ENCODE measurements at regions not wholly inside any gene's neighbourhood (a gene's known extent, or its start where the extent isn't known, plus 50 kb on each side); places are given as distances from the start of the nearest gene placed in this dataset.

DNA sequence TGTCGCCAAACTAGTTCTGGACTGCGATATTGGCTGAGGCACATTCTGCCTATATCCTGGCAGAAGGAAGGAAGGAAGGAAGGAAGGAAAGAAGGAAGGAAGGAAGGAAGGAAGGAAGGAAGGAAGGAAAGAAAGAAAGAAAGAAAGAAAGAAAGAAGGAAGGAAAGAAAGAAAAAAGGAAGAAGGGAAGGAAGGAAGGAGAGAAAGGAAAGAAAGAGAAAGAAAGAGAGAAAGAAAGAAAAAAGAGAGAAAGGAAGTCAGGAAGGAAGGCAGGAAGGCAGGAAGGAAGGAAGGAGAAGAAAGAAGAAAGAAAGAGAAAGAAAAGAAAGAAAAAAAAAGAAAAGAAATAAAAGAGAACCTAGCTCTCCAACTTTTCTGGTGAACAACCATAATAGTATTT is 587.1 kb downstream of the RBFOX1 start:
- H3K4me1 ChIP-seq (ENCODE audit: control insufficient read depth in 1 of 2, insufficient read depth in 2 of 2, low read length in 2 of 2), result no peaks in the 10 kb centered on the region
- ChIA-PET CTCF (no interaction called here), POLR2A (no interaction called here), RAD21 (ENCODE audit: low non-redundant PET in 1 of 2, low total read pairs in 2 of 2, uncharacterized antibody in 2 of 2, unreplicated experiment in 2 of 2) (no interaction called here)
- H3K36me3 ChIP-seq (ENCODE audit: control insufficient read depth in 1 of 2, insufficient read depth in 2 of 2, low read length in 2 of 2), result no peaks in the 10 kb centered on the region
- H3K4me2 ChIP-seq (ENCODE audit: low read length), result no peak overlapping the region
- H3K4me3 ChIP-seq (replicated peaks in 1 of 2; ENCODE audit: low read depth in 1 of 2, low read length in 2 of 2), result no peak overlapping the region
- no peak overlapping the region for H3K9ac ChIP-seq (ENCODE audit: low read length)
- no TSS peak for BruUV-seq (replicated peaks)
- no peak for TF ChIP-seq JUND (IDR thresholded peaks at IDR 0.05)
- no peak for TF ChIP-seq POLR2A (IDR thresholded peaks at IDR 0.05; ENCODE audit: borderline replicate concordance, extremely low read depth, insufficient read depth, insufficient read length)
- TF ChIP-seq YY1 (IDR thresholded peaks at IDR 0.05; ENCODE audit: extremely low read depth, insufficient replicate concordance, low read depth, low read length), result no peak
- TF ChIP-seq, protein P1, sequence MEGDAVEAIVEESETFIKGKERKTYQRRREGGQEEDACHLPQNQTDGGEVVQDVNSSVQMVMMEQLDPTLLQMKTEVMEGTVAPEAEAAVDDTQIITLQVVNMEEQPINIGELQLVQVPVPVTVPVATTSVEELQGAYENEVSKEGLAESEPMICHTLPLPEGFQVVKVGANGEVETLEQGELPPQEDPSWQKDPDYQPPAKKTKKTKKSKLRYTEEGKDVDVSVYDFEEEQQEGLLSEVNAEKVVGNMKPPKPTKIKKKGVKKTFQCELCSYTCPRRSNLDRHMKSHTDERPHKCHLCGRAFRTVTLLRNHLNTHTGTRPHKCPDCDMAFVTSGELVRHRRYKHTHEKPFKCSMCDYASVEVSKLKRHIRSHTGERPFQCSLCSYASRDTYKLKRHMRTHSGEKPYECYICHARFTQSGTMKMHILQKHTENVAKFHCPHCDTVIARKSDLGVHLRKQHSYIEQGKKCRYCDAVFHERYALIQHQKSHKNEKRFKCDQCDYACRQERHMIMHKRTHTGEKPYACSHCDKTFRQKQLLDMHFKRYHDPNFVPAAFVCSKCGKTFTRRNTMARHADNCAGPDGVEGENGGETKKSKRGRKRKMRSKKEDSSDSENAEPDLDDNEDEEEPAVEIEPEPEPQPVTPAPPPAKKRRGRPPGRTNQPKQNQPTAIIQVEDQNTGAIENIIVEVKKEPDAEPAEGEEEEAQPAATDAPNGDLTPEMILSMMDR (IDR thresholded peaks at IDR 0.05 in 2 of 3, conservative IDR thresholded peaks at IDR 0.05 in 1 of 3; ENCODE audit: borderline replicate concordance in 1 of 3, insufficient read depth in 1 of 3, low read depth in 2 of 3, low read length in 2 of 3), result no peak
- TF ChIP-seq SIN3A (IDR thresholded peaks at IDR 0.05; ENCODE audit: low read depth), result no peak
- no peak for TF ChIP-seq ATF3 (IDR thresholded peaks at IDR 0.05)
- TF ChIP-seq RAD21 (IDR thresholded peaks at IDR 0.05; ENCODE audit: low read depth), result no peak
- no peak for TF ChIP-seq SP1 (IDR thresholded peaks at IDR 0.05; ENCODE audit: low read depth)
- no peak for TF ChIP-seq FOSL1 (IDR thresholded peaks at IDR 0.05; ENCODE audit: low read depth)
- no peak for TF ChIP-seq ZFX (IDR thresholded peaks at IDR 0.05)
- TF ChIP-seq TCF7L2 (IDR thresholded peaks at IDR 0.05; ENCODE audit: borderline replicate concordance, extremely low read depth, insufficient read depth, insufficient read length), result no peak
- no peak for TF ChIP-seq EGR1 (IDR thresholded peaks at IDR 0.05; ENCODE audit: low read depth)
- no peaks in the 10 kb centered on the region for H3K27me3 ChIP-seq (ENCODE audit: insufficient read depth, low read length)
- H2AFZ ChIP-seq (ENCODE audit: low read depth, low read length, poor library complexity, severe bottlenecking), result no peak overlapping the region
- no peaks in the 10 kb centered on the region for H3K9me2 ChIP-seq (ENCODE audit: insufficient read depth)
- no peaks in the 10 kb centered on the region for H3K79me2 ChIP-seq (ENCODE audit: insufficient read depth, low read length)
- intact Hi-C loops (cut with micrococcal nuclease), result no loop called here
- peaks cover 0 to 45% of the 10 kb centered on the region in 2 experiments; a peak in 2 of 4 replicates for H3K9me3 ChIP-seq (ENCODE audit: control insufficient read depth in 1 of 2, insufficient read depth in 1 of 2, low read depth in 1 of 2, low read length in 2 of 2)
- ATAC-seq, result no peak
- H4K20me1 ChIP-seq (ENCODE audit: insufficient read depth), result no peaks in the 10 kb centered on the region
- no peak overlapping the region for H3K27ac ChIP-seq (ENCODE audit: low read depth, low read length)
- DNase-seq (ENCODE audit: low read depth, low spot score), result no peak

Measured in HCT116 (cell line).